H1 (cell line): ENCODE measurements at regions not wholly inside any gene's neighbourhood (a gene's known extent, or its start where the extent isn't known, plus 50 kb on each side); places are given as distances from the start of the nearest gene placed in this dataset.

ENCODE experiments used
- GABPA ChIP-seq: IDR thresholded peaks from 2 replicates; pipeline ENCODE4 v1.6.1; 2011; ENCODE audit warnings: mild to moderate bottlenecking, low read length, moderate library complexity, borderline replicate concordance; ENCODE audit not compliant: insufficient read depth
- TBP ChIP-seq: IDR thresholded peaks from 2 replicates; pipeline ENCODE4 v1.6.1; 2011; ENCODE audit warnings: low read depth, low read length, improper control_type of control experiment
- TF ChIP-seq, protein P1 (sequence below): IDR thresholded peaks from 2 replicates; pipeline ENCODE4 v1.6.1; 2011; ENCODE audit warnings: low read length, improper control_type of control experiment

GRCh38 chr4:104365618-104366017 lies 129.1 kb downstream of the CXXC4 start (continued):
- TF ChIP-seq GABPA (no peak), TBP (no peak)
- TF ChIP-seq, protein P1, sequence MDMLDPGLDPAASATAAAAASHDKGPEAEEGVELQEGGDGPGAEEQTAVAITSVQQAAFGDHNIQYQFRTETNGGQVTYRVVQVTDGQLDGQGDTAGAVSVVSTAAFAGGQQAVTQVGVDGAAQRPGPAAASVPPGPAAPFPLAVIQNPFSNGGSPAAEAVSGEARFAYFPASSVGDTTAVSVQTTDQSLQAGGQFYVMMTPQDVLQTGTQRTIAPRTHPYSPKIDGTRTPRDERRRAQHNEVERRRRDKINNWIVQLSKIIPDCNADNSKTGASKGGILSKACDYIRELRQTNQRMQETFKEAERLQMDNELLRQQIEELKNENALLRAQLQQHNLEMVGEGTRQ: no peak
